ENCODE measurements at regions not wholly inside any gene's neighbourhood (a gene's known extent, or its start where the extent isn't known, plus 50 kb on each side); places are given as distances from the start of the nearest gene placed in this dataset.

DNA sequence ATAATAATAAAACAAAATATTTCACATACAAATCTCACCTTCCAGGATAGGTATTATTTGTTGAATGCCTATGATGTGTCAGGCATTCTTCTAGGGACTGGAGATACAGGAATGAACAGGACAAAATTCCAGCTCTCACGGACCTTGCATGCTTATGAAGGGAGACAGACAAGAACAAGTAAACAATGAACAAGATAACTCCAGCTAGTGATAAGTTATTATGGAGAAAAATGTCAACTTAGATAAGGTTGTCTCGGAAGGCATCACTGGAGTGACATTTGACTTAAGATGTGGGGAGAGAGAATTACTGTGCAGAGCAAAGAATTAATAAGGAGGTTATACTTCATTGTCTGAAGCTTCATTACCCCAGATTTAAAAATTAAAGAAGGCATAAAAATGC, 836.7 kb downstream of the SOCS6 start:
- TF ChIP-seq, protein P1, sequence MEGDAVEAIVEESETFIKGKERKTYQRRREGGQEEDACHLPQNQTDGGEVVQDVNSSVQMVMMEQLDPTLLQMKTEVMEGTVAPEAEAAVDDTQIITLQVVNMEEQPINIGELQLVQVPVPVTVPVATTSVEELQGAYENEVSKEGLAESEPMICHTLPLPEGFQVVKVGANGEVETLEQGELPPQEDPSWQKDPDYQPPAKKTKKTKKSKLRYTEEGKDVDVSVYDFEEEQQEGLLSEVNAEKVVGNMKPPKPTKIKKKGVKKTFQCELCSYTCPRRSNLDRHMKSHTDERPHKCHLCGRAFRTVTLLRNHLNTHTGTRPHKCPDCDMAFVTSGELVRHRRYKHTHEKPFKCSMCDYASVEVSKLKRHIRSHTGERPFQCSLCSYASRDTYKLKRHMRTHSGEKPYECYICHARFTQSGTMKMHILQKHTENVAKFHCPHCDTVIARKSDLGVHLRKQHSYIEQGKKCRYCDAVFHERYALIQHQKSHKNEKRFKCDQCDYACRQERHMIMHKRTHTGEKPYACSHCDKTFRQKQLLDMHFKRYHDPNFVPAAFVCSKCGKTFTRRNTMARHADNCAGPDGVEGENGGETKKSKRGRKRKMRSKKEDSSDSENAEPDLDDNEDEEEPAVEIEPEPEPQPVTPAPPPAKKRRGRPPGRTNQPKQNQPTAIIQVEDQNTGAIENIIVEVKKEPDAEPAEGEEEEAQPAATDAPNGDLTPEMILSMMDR (conservative IDR thresholded peaks at IDR 0.05; ENCODE audit: control insufficient read depth, insufficient read depth, low read depth, low read length): no peak
- DNase-seq (ENCODE audit: low read depth): no peak
- no peak overlapping the region for H3K4me3 ChIP-seq (ENCODE audit: control insufficient read depth, low read depth, low read length)

DNA sequence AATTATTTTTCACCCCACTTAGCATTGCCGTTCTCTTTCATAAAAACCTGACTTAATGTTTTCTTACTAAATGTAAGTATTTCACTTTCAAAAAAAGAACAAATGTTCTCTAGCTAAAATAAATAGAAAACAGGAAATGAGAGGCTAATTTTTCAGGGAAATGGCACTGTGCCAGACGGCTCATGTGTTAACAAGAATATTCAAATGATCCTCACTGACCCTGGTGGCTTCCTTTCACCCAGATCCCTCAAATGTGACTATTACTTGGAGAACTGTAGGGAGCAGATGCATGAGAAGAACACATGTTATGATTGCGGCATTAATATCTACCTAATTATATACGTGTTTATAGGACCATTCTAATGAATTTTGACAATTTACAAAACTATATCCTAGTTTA, 827.7 kb downstream of the SOCS6 start:
- no peak overlapping the region for H3K4me3 ChIP-seq (ENCODE audit: control insufficient read depth, low read depth, low read length)
- DNase-seq (ENCODE audit: low read depth): peak; percentile 17
- TF ChIP-seq, protein P1 (conservative IDR thresholded peaks at IDR 0.05; ENCODE audit: control insufficient read depth, insufficient read depth, low read depth, low read length): no peak

DNA sequence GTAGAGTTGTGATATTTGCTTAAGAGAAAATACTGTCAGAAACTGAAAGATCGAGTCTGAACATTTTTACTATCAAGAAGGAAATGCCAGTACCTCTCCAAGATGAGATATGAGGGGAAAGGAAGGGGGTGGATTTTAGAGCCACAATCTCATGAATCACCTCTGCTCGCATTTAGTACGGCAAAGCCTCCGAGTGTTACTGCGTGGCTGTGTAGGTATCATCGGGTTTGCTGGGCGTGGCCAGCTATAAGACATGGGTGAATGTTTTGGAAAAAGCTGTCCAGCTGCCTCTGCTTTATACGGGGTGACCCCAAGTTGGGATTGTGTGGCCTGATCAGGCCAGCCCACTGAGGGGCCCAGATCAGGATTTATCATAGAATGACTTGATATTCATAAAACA, 826.4 kb downstream of the SOCS6 start:
- H3K4me3 ChIP-seq (ENCODE audit: control insufficient read depth, low read depth, low read length): no peak overlapping the region
- TF ChIP-seq, protein P1 (conservative IDR thresholded peaks at IDR 0.05; ENCODE audit: control insufficient read depth, insufficient read depth, low read depth, low read length): no peak
- DNase-seq (ENCODE audit: low read depth): no peak

DNA sequence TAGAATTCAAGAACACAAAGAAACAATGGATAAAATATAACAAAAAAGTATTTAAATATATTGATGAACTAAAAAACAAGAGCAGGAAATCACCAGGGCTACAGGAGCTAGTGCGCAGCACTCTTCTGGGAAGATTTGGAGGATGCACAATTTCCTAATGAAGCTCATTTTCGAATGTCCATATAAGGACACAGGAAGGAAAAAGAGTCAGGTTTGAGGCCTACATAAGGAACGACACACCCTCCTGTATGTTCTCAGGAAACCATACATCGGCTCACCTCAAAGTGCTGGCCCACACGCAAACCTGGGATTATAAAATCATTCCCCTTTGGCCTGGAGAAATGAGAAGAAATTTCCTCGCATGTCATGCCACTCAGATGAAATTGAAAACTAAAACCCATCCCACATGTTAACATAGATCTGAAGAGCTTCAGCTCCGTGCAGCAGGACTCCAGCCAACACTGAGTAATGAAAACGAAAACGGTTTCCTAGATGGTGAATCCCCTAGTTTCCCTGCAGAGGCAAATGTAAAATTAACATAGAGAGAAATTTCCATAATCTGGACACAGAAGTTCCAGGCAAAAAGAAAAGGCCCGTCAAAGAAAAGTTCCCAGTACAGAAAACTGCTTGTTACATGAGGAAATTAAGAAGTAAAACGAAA, 825.8 kb downstream of the SOCS6 start:
- no peak overlapping the region for H3K4me3 ChIP-seq (ENCODE audit: control insufficient read depth, low read depth, low read length)
- TF ChIP-seq, protein P1 (conservative IDR thresholded peaks at IDR 0.05; ENCODE audit: control insufficient read depth, insufficient read depth, low read depth, low read length): no peak
- no peak for DNase-seq (ENCODE audit: low read depth)

DNA sequence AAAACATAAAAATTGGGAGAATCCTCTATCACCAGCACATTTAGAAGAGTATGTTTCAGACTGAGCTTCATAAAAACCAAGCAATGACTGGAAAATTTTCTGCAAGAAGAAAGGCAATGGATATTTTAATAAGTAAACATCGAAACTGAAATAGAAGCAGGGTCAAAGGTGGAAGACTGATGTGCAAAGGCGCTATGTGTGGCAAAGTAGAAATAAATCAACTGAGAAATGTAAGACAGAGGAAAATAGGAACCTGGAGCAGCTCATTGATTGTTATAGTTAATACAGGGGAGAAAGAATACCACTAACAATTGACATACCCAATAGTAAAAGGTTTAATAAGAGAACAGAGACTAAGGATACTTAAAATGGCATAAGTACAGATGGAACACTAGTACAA, 818.4 kb downstream of the SOCS6 start:
- no peak for DNase-seq (ENCODE audit: low read depth)
- TF ChIP-seq, protein P1 (conservative IDR thresholded peaks at IDR 0.05; ENCODE audit: control insufficient read depth, insufficient read depth, low read depth, low read length): no peak
- H3K4me3 ChIP-seq (ENCODE audit: control insufficient read depth, low read depth, low read length): no peak overlapping the region

DNA sequence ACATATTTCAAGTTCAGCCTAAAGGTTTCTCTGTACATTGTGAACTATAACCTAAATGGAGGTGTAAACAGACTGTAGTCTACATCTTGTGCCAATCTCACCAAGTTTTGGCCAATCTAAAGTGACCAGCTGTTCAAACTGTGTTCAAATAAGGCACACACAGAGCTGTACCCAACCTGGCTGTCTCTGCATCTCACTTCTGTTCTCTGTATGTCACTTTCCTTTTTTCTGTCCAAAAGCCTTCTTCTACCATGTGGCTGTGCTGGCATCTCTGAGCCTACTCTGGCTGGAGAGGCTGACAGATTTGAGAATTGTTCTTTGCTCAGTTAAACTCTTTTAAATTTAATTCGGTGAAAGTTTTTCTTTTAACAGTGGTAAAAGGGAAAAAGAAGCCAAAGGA, 817.9 kb downstream of the SOCS6 start:
- no peak overlapping the region for H3K4me3 ChIP-seq (ENCODE audit: control insufficient read depth, low read depth, low read length)
- TF ChIP-seq, protein P1 (conservative IDR thresholded peaks at IDR 0.05; ENCODE audit: control insufficient read depth, insufficient read depth, low read depth, low read length): no peak
- no peak for DNase-seq (ENCODE audit: low read depth)
